ENCODE measurements at regions not wholly inside any gene's neighbourhood (a gene's known extent, or its start where the extent isn't known, plus 50 kb on each side); places are given as distances from the start of the nearest gene placed in this dataset.

- TF ChIP-seq CTCF (IDR thresholded peaks at IDR 0.05) (no peak), POLR2A (IDR thresholded peaks at IDR 0.05) (no peak)
Observed at GRCh38 chr7:81170291-81170690, 251.4 kb upstream of the SEMA3C start.

Measured in sigmoid colon (tissue), 3 donors.